NCI-H2029 treated with DMSO at 0.1 percent for 48 hours (cell line): ENCODE measurements at regions not wholly inside any gene's neighbourhood (a gene's known extent, or its start where the extent isn't known, plus 50 kb on each side); places are given as distances from the start of the nearest gene placed in this dataset.

ENCODE experiments used
- DNase-seq: peaks from one replicate; lab custom pipeline; 2025; lab: John Stamatoyannopoulos, UW

DNA sequence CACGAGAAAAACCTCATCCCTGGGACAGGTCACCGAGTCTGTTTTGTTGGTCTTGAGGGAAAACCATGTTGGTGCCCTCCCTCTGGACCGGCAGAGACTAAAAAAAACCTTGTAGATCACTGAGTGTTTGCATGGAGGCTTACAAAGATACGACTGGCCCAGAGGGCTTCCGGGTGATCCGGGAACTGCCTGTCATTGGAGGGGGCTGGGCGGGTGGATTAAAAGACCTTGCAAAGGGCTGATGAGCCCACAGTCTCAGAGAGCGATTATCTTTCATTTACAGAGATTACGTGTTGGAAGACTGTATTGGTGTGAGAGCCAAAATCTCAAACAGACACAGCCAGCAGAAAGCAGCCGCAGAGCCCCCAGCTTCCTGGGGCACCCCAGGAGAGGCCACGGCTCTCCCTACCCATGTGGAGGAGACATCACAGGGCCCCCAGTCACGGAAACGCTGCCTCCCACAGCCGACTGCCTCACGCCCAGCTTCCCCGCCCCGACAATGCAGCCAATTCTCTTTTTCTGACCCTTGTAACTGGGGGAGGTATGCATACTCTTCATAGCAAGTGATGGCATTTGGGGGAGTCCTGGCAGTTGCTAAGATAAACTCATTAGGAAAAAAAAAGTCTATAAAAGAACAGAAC, 426.4 kb downstream of the CTTN start:
- DNase-seq, result no peak

DNA sequence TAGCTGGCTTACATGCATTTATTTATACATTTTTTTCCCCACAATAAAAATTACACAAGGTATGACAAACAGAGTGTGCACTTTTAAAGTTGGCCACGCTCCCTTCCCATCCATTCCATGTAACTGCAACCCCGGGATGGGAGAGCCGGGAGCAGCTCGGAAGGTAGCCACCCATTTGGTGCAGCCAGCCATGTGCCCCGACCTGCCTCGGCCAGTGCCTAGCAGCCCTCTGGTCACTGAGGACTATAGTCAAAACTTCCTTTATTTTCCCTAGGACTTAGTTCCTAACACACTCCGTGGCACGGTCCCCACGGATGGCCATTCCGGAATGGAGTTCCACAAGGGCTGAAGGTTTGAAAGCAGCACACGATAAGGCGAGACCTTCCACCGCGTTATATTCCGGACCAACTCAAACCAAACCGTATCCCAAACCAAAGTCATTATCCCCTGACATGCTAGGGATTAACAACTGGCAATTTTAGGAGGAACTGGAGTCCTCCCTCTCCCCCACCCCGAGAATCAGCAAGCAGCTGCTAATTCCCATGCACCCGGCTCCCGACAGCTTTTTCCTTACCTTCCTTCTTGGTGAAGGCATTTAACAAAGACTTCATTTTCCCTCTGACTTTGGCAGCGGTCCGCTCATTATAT, 426.4 kb downstream of the SHANK2 start:
- DNase-seq, result peak; percentile 76

DNA sequence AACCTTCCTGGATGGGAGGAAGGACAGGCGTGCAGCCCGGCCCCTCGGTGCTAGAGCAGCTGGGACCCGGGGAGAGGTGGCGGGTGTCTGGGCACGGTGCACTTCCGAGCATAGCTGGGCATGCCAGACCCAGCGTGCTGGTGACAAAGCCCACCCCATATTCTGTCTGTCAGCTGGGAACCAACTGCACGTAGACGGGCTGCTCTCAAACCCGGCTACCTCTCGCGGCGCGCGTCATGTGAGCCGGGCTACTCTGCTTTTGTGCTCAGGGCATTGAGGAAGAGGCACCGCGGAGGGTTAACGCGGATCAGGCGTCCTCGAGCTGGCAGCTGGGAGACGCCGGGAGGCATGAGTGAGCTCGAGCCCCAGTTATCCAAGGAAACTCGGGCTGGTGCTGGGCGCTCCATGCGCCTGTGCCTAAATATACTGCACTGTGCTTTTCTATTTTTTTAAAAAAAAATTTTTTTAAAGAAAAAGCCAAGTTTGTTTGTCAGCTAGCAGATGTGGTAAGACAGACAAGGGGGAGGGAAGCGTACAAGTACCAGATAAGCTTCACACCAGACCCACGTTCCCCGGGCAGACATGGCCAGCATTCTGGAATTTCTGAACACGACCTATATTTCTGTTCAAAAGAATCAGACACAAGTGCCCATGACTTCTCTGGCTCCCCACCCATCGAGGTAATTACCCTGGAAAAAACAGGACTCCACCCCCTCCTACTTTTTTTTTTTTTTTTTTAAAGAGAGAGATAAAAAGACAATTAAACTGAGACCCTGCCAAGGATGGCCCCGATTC, 425.6 kb downstream of the SHANK2 start:
- DNase-seq, result peak; percentile 76

DNA sequence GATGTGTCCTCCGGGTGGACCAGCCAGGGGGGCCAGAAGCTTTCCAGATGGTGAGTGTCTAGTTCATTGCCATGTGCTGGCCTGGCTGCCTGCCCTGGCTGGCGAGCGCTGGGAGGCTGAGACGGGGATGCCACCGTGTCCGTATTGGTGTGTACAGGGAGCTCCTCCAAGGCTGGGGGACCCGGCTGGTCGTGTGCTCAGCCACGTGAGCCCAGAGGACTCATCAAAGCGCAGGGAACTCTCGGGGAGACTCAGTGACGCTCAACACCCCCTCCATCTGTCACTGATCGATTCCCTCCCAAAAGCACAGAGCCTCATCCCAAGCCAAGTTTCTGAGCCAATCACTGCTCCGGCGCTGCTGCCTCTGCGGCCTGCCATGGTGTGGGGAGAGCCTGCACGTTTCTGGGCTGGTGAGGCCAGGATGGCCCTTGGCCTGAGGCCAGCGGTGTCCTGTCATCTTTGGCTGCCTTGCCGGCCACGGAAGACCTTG, 423.7 kb downstream of the SHANK2 start:
- DNase-seq, result no peak

DNA sequence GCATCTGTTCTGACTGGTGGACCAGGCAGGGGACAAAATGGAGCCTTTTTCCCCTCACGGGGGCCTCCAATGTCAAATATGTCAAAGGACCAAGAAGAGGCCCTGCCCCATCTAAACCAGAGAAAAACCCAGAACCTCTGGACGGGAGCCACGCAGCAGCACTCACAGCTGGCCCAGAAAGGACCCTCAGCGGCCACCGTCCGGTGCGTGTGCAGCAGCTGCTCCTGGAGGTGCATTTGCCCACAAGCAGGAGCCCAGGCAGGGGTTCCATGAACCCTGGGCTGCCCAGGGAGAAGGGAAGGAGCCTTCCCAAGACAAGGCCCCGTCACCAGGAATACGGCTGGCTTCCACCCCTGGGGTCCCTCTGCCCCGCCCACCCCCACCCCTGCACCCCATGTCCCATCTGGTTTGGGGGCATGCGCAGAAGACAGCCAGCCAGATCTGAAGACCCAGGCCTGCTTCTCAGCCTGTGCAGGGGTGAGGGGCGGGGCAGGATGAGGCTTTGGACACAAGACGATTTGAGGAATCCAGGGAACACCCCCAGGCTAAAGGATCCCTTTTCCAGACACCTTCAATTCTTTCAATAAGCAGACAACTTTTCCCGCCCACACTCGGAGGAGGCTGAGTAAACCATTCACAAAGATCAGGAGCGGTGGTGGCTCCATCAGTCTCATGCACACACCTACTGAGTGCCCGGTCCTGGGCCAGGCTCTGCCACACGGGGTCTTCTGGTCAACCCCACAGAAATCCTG, 423.1 kb downstream of the SHANK2 start:
- no peak for DNase-seq

DNA sequence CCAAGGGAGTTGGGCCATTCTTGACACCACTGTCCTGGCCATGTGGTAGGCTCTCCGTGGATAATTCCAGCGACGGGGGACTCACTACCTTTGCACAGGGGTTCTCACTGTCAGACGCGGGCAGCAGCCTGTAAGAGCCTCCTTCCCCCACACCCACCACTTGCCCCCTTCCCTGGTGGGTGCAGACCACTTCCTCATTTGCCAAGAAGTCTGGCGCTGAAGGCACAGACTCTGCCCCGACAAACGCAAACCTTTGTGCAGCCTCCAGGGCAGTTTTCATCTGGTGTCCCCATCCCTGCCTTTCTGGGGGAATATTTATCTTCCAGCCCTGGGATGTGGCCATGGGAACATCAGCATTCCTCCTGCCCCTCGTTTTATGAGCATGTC, 422.5 kb downstream of the SHANK2 start:
- no peak for DNase-seq

DNA sequence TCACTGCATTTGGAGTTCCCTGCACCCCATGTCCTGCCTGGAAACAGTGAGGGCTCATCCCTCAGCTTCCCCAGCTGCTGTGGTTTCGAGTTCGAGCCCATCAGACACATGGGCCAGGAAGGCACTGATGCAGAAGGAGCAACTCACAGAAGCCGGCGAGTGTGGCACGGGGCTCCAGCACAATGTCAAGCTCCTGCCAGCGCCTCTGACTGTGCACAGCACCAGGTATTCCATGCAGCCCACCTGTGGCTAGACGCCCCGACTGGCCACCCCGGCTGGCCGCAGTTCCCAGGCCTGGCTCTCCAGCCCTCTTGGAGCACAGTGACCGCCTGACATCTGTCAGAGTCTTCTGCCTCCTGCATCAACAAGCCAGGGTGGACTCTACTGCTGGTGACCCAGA, 419.4 kb downstream of the SHANK2 start:
- no peak for DNase-seq

DNA sequence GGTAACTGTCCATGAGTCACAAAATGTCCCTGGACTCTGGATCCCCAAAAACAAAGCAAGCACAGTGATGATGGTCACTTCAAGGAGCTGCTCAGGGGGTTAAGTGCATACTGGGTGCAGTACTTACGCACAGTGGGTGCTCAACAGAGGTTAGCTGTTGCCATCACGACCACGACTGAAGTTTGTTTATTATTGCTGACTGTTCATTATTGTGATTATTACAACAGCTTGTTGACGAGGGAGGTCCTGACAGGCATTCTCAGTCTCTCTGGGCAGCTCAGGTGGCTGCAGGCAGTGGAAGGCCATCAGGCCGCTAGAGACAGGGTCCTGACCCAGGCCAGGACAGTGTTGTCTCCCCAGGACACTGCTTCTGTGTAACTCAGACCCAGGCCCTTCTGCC, 418.8 kb downstream of the SHANK2 start:
- no peak for DNase-seq

DNA sequence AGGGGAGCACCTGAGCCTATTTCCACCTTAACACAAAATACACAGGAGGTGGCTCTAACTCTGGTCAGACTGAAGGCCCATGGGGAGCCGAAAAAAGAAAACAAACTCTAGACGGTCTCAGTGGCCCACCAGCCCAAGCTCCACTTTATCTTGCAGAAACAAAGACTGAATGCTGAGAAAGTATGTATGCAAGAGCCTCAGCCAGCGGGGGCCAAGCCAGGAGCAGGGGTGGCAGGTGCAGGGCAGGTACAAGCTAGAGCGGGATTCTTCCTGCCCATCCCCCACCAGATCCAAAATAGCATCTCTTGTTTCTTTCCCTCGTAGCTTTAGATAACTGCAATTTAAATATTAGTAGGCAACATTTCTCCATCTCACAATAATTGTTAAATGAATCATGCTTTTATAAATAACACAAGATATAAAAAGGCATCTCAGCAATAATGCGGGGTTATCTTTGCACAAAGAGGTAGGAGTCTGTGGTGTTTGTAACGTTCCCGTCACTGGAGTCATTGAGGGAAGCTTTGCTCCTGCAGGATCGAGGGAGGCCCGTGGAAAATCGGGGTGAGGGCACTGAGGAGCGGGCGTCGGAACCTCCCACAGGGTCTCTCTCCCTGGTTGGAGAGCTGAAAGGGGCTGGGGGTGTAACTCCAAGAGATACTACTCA, 418.0 kb downstream of the SHANK2 start:
- no peak for DNase-seq

DNA sequence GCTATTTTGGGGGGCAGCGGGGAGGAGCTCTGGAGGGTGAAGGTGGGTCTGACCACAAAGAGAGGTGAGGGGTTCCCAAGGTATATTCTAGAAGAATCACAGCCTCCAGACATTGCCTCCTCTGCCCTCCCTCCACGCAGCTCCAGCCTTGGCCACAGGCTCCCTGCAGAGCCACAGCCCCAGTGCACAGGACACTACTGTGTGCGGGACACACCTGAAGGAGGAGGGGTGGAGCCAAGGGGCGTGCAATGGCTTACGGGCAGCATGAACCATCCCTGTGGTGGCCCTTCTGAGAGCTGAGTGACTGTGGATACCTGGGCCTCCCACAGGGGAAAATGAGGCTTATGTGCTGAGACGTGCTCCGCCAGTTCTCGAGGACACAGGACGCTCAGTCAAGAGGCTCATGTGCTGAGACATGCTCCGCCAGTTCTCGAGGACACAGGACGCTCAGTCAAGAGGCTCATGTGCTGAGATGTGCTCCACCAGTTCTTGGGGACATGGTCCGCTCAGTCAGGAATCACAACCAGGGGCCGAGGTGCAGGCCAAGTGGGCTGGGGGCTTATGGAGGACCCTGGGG, 417.3 kb downstream of the SHANK2 start:
- DNase-seq, result peak; percentile 42

DNA sequence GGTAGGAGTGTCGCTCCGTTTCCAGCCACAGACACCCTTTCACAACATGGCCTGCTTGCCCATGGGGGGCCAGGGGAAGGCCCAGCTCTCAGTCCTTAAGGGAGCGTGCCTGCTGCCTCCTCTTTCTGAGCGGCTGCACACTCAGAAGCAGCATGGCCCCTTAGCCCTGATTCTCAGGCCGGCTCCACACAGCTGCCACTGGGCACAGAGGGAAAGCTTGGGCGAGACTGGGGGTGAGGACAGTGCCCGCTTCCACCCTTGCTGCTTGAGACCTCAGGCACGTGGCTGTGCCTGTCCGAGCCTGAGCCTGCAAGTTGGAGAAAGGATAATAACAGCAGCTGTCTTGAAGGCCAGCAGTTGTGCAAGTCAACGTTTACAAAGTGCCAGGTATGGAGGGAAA, 416.3 kb downstream of the SHANK2 start:
- DNase-seq, result no peak

DNA sequence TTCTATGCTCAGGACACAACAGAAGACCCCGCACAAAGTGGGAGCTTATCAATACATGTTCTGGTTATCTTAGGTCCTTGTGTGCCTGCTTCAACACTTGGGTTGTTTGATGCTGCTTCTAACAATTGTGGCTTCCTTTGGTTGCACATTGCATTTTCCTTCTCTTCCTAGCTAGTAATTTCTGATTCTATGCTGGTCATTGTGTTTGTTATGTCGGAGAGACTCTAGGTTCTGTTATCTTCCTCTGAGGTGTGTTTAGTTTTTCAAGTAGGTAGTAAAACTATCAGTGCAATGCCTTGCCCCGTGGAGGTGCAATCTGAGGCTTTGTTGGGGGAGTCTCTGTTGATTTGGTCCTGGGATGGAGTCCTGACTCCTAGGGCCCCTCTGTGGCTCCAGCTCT, 414.2 kb downstream of the SHANK2 start:
- DNase-seq, result no peak

DNA sequence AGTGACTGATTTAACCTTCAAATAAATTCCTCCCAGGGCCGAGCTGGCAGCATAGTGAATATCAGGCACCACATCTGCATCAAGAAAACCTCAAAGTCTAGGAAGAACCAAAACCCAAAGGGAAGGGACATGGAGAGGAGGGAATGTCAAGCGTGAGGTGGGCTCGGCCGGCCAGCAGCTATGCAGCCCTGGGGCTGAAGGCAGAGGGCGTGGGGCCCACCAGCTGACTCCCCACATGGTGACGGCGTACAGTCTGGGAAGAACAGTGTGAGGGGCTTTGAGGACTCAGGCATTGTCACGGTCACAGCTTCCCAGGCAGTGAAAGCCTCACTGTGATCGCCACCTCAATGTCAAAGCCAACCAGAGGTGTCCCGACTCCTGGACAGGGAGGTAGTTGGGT, 412.5 kb downstream of the SHANK2 start:
- no peak for DNase-seq

DNA sequence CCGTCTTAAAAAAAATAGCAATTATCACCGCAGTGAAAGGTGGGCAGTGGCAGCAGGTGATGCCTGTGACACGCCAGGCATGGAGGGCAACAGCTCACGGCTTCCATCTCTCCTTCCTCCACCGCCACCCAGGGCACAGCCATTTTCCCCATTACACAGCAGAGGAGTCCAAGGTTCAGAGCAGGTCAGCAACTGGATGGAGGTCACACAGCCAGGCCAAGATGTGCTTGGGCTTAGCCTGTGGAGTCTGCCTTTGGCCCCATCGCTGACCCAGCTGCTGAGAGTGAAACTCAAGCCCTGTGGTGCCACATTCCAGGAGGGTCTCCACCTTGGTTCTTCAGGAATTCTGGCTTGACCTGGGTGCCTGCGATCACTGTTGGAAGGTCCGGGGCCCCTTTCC, 411.1 kb downstream of the SHANK2 start:
- DNase-seq, result no peak

DNA sequence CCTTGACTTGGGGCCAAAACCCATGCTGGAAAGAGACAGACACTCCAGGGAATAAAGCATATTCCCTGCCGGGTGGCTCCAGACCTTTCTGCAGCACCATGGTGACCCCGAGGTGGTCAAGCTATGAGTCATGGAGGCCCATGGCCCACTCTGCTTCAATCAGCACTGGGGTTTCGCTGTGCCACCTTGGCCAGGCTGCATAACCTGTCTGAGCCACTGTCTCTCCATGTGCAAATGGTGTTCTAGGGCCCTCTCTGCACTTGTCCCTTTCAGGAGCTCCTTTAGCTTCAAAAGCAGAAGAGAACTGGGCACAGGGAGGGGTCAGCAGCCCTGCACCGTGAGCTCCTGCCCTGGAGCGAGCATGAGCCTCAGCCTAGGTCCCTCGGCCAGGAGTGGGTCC, 410.1 kb downstream of the SHANK2 start:
- DNase-seq, result no peak

DNA sequence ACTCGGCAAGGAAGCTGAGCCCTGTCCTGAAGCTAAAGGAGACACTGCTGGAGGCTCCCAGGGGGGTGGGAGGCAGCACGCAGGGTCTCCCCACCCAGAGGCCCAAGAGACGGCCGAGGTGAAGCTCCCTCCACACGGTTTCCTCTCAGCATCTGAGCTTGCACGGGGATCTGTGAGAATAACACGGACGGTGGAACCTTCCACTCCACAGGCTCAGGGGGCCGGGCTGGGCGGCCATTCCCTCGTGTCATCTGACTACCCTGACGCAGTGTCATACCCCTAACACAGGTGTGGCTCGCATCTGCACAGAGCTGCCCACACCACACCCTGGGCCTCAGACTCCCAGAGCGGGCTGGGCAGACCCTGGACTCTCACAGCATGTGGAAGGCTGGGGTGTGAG, 409.7 kb downstream of the SHANK2 start:
- DNase-seq, result no peak

DNA sequence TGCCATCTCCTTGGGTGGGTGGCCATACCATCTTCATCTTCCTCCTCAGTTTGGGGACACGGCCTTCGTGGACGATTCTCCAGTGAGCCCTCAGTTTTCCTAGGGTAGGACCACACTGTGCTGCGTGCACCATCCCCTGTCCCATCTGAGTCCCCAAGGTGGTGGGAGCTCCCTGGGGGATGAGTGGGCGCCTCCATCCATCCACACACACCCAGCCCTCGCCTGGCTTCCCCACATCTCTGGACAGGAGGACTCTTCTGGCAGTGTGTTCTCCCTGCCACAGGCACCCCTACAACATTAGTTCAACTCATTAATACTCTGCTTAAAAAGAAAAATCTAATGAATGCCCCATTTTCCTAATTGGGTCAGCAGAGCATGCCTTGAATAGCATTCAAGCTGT, 408.5 kb downstream of the SHANK2 start:
- DNase-seq, result no peak

DNA sequence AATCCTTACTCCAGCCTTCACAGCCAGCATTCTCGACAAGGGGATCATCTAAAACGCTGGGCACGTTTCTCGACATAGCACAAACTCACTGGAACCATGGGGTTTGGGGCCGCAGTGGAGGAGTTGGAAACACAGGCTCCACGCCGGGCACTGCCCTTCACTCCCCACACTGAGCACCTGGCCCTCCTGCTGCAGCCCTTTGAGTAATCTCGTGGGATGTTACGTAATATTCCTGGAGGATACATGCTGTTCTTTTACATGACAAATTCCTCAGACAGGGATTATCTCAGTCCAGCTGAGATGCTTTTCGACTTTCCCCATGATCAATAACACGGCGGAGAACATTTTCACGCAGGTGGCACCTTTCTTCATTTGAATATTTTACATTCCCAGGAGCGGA, 408.0 kb downstream of the SHANK2 start:
- DNase-seq, result no peak

DNA sequence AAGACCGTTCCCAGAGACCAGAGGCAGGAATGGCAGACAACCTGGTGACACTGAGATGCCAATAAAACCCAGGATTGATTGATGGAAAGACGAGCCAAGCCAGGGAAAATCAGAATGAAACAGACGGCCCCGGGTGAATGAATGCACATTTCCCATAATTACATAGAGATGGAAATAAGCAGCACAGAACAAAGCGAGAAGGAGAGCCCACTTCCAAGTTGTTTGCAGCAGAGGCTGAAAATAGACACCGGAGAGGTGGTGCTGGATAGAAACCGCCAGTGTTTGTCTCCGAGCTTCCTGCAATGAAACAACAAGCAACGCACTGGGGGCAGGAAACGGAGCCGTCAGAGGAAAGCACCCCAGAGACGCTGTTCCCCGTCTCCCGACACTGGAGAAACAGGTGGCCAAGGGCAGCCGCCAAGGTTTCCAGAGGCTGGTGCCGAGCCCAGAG, 406.8 kb downstream of the SHANK2 start:
- DNase-seq, result no peak

DNA sequence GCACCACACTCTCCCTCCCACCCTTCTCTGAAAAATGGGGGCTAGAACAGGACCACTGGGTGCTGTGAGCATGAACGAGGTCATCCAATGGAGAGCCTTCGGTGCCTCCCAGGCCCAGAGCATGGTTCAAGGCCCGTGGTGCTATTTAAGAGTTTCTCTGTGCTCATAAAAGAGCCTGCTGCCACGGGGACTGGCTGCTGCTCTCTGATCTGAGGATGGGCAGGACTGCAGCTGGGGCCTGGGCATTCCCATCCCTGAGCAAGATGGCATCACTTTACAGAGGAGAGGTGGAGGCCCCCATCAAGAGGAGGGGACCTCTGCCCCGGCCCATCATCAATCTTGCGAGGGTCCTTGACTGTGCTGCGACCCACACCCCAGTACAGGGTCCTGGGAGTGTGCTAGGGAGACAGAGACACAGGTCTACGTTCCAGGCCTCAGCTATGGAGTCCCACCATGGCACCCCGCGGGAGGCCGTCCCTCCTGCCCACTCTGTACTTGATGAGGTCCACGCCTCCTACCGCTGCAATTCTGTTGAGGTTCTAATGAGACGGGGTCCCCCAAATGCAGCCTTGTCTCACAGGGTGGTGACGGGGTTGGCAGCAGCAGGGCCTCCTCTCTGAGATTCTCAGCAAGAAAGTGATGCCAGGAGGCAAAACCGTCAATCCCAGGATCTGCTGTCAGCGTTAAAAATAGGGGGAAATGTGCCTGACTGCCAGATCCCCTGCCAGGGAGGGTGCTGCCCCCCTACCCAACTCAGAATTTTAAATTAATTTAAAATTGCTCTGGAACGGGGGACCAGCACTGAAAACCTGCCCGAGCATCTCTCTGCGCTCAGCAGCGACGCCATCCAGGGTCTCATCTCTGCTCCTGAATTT, 405.4 kb downstream of the SHANK2 start:
- DNase-seq, result no peak
